ENCODE measurements at regions not wholly inside any gene's neighbourhood (a gene's known extent, or its start where the extent isn't known, plus 50 kb on each side); places are given as distances from the start of the nearest gene placed in this dataset.

- Histone ChIP-seq H3K9ac (ENCODE audit: insufficient read depth, low read length) (no peak overlapping the region), H3K27me3 (ENCODE audit: control insufficient read depth, insufficient read depth, low read length) (no peaks in the 10 kb centered on the region), H3K79me2 (ENCODE audit: control insufficient read depth, insufficient read depth, low read length) (no peaks in the 10 kb centered on the region), H3K4me2 (ENCODE audit: extremely low read depth, insufficient read depth, low read length) (no peak overlapping the region), H3K36me3 (ENCODE audit: control insufficient read depth, insufficient read depth, low read length) (no peaks in the 10 kb centered on the region), H4K20me1 (ENCODE audit: control insufficient read depth, extremely low read depth, insufficient read depth, low read length) (no peaks in the 10 kb centered on the region), H3K27ac (ENCODE audit: insufficient read depth, low read length) (no peak overlapping the region), H3K4me1 (ENCODE audit: control insufficient read depth, extremely low read depth, insufficient read depth, low read length) (no peaks in the 10 kb centered on the region), H2AFZ (ENCODE audit: low read length) (no peak overlapping the region), H3K9me3 (ENCODE audit: control insufficient read depth, insufficient read depth, low read depth, low read length) (no peaks in the 10 kb centered on the region), H3K4me3 (replicated peaks in 1 of 4; ENCODE audit: control extremely low read depth in 1 of 4, insufficient read depth in 1 of 4, low read depth in 3 of 4, low read length in 4 of 4) (no peak overlapping the region)
- DNase-seq (ENCODE audit: low read depth in 2 of 2): no peak
- TF ChIP-seq CTCF (conservative IDR thresholded peaks at IDR 0.05 in 1 of 2, IDR thresholded peaks at IDR 0.05 in 1 of 2; ENCODE audit: low read depth in 1 of 2, low read length in 2 of 2): no peak
- TF ChIP-seq EZH2 (IDR thresholded peaks at IDR 0.05; ENCODE audit: low read length, missing control alignments): no peak
Measured at GRCh38 chr15:35871282-35871681, 325.3 kb upstream of the DPH6 start.

- H4K20me1 ChIP-seq (ENCODE audit: control insufficient read depth, extremely low read depth, insufficient read depth, low read length): no peaks in the 10 kb centered on the region
- H2AFZ ChIP-seq (ENCODE audit: low read length): no peak overlapping the region
- H3K36me3 ChIP-seq (ENCODE audit: control insufficient read depth, insufficient read depth, low read length): no peaks in the 10 kb centered on the region
- H3K4me1 ChIP-seq (ENCODE audit: control insufficient read depth, extremely low read depth, insufficient read depth, low read length): no peaks in the 10 kb centered on the region
- no peak for DNase-seq (ENCODE audit: low read depth in 2 of 2)
- H3K9me3 ChIP-seq (ENCODE audit: control insufficient read depth, insufficient read depth, low read depth, low read length): no peaks in the 10 kb centered on the region
- H3K27me3 ChIP-seq (ENCODE audit: control insufficient read depth, insufficient read depth, low read length): no peaks in the 10 kb centered on the region
- no peaks in the 10 kb centered on the region for H3K79me2 ChIP-seq (ENCODE audit: control insufficient read depth, insufficient read depth, low read length)
- no peak for TF ChIP-seq EZH2 (IDR thresholded peaks at IDR 0.05; ENCODE audit: low read length, missing control alignments)
- TF ChIP-seq CTCF (conservative IDR thresholded peaks at IDR 0.05 in 1 of 2, IDR thresholded peaks at IDR 0.05 in 1 of 2; ENCODE audit: low read depth in 1 of 2, low read length in 2 of 2): no peak
- no peak overlapping the region for H3K9ac ChIP-seq (ENCODE audit: insufficient read depth, low read length)
- H3K4me3 ChIP-seq (replicated peaks in 1 of 4; ENCODE audit: control extremely low read depth in 1 of 4, insufficient read depth in 1 of 4, low read depth in 3 of 4, low read length in 4 of 4): no peak overlapping the region
- H3K4me2 ChIP-seq (ENCODE audit: extremely low read depth, insufficient read depth, low read length): no peak overlapping the region
- no peak overlapping the region for H3K27ac ChIP-seq (ENCODE audit: insufficient read depth, low read length)
Measured at GRCh38 chr15:35871812-35872211, 325.8 kb upstream of the DPH6 start.

GRCh38 chr15:35872577-35872976 lies 326.6 kb upstream of the DPH6 start:
- Histone ChIP-seq H3K27me3 (ENCODE audit: control insufficient read depth, insufficient read depth, low read length) (no peaks in the 10 kb centered on the region), H3K4me3 (replicated peaks in 1 of 4; ENCODE audit: control extremely low read depth in 1 of 4, insufficient read depth in 1 of 4, low read depth in 3 of 4, low read length in 4 of 4) (no peak overlapping the region), H3K36me3 (ENCODE audit: control insufficient read depth, insufficient read depth, low read length) (no peaks in the 10 kb centered on the region), H3K9me3 (ENCODE audit: control insufficient read depth, insufficient read depth, low read depth, low read length) (no peaks in the 10 kb centered on the region), H2AFZ (ENCODE audit: low read length) (no peak overlapping the region), H3K79me2 (ENCODE audit: control insufficient read depth, insufficient read depth, low read length) (no peaks in the 10 kb centered on the region), H3K4me2 (ENCODE audit: extremely low read depth, insufficient read depth, low read length) (no peak overlapping the region), H3K9ac (ENCODE audit: insufficient read depth, low read length) (no peak overlapping the region), H3K27ac (ENCODE audit: insufficient read depth, low read length) (no peak overlapping the region), H3K4me1 (ENCODE audit: control insufficient read depth, extremely low read depth, insufficient read depth, low read length) (no peaks in the 10 kb centered on the region), H4K20me1 (ENCODE audit: control insufficient read depth, extremely low read depth, insufficient read depth, low read length) (no peaks in the 10 kb centered on the region)
- DNase-seq (ENCODE audit: low read depth in 2 of 2): no peak
- no peak for TF ChIP-seq CTCF (conservative IDR thresholded peaks at IDR 0.05 in 1 of 2, IDR thresholded peaks at IDR 0.05 in 1 of 2; ENCODE audit: low read depth in 1 of 2, low read length in 2 of 2)
- TF ChIP-seq EZH2 (IDR thresholded peaks at IDR 0.05; ENCODE audit: low read length, missing control alignments): no peak
